ENCODE measurements at regions not wholly inside any gene's neighbourhood (a gene's known extent, or its start where the extent isn't known, plus 50 kb on each side); places are given as distances from the start of the nearest gene placed in this dataset.
A peak's percentile ranks its signal among the peaks of the same experiment; 100 is the strongest.

DNA sequence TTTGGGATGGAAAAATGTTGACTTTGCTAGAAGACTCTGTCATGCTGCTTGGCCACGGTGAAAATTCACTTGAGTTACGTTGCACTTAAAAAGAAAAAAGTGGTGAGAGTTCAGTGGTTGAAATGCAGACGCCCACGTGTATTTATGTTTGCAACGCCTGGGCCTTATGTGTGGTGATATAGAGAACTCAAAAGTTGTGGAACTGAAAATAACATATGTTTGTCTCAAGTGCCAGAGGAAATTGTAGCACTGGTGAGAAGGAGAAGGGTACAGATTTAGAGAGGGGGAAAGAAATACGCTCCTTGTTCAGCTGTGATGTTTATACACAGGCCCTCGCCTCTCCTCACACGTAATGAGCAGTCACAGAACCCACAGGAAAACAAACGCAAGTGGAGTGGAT, 73.6 kb downstream of the EMX2 start:
- no peak for DNase-seq
- no peak overlapping the region for H4K91ac ChIP-seq (ENCODE audit: low read length)
- no peaks in the 10 kb centered on the region for H3K36me3 ChIP-seq (ENCODE audit: control insufficient read depth in 1 of 2, insufficient read depth in 2 of 2, low read depth in 1 of 2, low read length in 2 of 2)
- no peak overlapping the region for H2BK5ac ChIP-seq (ENCODE audit: low read depth, low read length, poor library complexity, severe bottlenecking)
- no peak overlapping the region for H3K4ac ChIP-seq (ENCODE audit: low read depth in 1 of 2, low read length in 2 of 2)
- H3K27me3 ChIP-seq (ENCODE audit: control insufficient read depth in 1 of 2, insufficient read depth in 1 of 2, low read length in 2 of 2): peaks cover 0 to 12% of the 10 kb centered on the region in 2 experiments
- no peak overlapping the region for H4K8ac ChIP-seq (ENCODE audit: low read length)
- H2BK12ac ChIP-seq (ENCODE audit: low read length in 2 of 2): no peak overlapping the region
- no peak overlapping the region for H3K23ac ChIP-seq (ENCODE audit: low read length in 2 of 2)
- H3K4me3 ChIP-seq (ENCODE audit: insufficient read depth in 1 of 2, low read depth in 1 of 2, low read length in 2 of 2): no peak overlapping the region
- no peak overlapping the region for H3K9ac ChIP-seq (ENCODE audit: low read length)
- no peak overlapping the region for H2AK5ac ChIP-seq (ENCODE audit: low read length, severe bottlenecking)
- H3K14ac ChIP-seq (ENCODE audit: low read length in 2 of 2): no peak overlapping the region
- H3K79me1 ChIP-seq (replicated peaks; ENCODE audit: low read length, poor library complexity, severe bottlenecking): no peaks in the 10 kb centered on the region
- H3K18ac ChIP-seq (ENCODE audit: low read depth in 1 of 2, low read length in 2 of 2): no peak overlapping the region
- H3K27ac ChIP-seq (ENCODE audit: low read length, poor library complexity, severe bottlenecking): no peak overlapping the region
- no peak overlapping the region for H2BK120ac ChIP-seq (ENCODE audit: low read depth, low read length)
- H3K9me3 ChIP-seq (ENCODE audit: control insufficient read depth, low read length): no peaks in the 10 kb centered on the region
- H3K4me2 ChIP-seq (ENCODE audit: low read length, poor library complexity, severe bottlenecking): no peak overlapping the region
- 60% methylated on average over 8 of the region's 9 CpGs for WGBS
- no peak overlapping the region for H2BK15ac ChIP-seq (ENCODE audit: low read depth, poor library complexity, severe bottlenecking)
- no peaks in the 10 kb centered on the region for H3K4me1 ChIP-seq (ENCODE audit: control insufficient read depth, insufficient read depth, low read depth, low read length)
- H2AFZ ChIP-seq (ENCODE audit: low read depth, low read length): no peak overlapping the region

DNA sequence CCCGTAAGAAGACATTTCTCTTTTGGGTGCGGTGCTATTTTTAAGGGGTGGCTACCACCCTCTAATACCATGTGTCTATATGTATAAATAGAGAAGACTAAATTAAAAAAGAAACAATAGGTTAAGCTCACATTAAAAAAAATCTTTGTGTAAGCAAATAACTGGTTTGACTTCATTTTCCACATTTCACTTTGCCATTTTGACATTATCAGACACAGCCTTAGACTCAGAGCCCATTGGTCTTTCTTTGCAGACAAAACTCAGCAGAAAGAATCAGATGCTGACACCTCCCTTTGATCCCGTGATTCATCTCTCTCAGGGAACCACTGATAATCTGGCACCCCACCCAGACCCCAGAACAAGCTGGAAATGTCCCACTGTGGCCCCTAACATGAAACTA, 74.5 kb downstream of the EMX2 start:
- H3K4me2 ChIP-seq (ENCODE audit: low read length, poor library complexity, severe bottlenecking): no peak overlapping the region
- no peak overlapping the region for H3K4me3 ChIP-seq (ENCODE audit: insufficient read depth in 1 of 2, low read depth in 1 of 2, low read length in 2 of 2)
- H3K18ac ChIP-seq (ENCODE audit: low read depth in 1 of 2, low read length in 2 of 2): no peak overlapping the region
- H4K91ac ChIP-seq (ENCODE audit: low read length): no peak overlapping the region
- no peak overlapping the region for H2AK5ac ChIP-seq (ENCODE audit: low read length, severe bottlenecking)
- no peak overlapping the region for H3K4ac ChIP-seq (ENCODE audit: low read depth in 1 of 2, low read length in 2 of 2)
- H2AFZ ChIP-seq (ENCODE audit: low read depth, low read length): no peak overlapping the region
- no peak overlapping the region for H2BK120ac ChIP-seq (ENCODE audit: low read depth, low read length)
- H2BK12ac ChIP-seq (ENCODE audit: low read length in 2 of 2): no peak overlapping the region
- no peak for DNase-seq
- no peak overlapping the region for H3K14ac ChIP-seq (ENCODE audit: low read length in 2 of 2)
- H3K79me1 ChIP-seq (replicated peaks; ENCODE audit: low read length, poor library complexity, severe bottlenecking): no peaks in the 10 kb centered on the region
- H3K36me3 ChIP-seq (ENCODE audit: control insufficient read depth in 1 of 2, insufficient read depth in 2 of 2, low read depth in 1 of 2, low read length in 2 of 2): no peaks in the 10 kb centered on the region
- WGBS: 90% methylated on average over 2 of the region's 3 CpGs
- no peak overlapping the region for H3K23ac ChIP-seq (ENCODE audit: low read length in 2 of 2)
- H3K27me3 ChIP-seq (ENCODE audit: control insufficient read depth in 1 of 2, insufficient read depth in 1 of 2, low read length in 2 of 2): peaks cover 0 to 18% of the 10 kb centered on the region in 2 experiments
- H3K9me3 ChIP-seq (ENCODE audit: control insufficient read depth, low read length): no peaks in the 10 kb centered on the region
- no peak overlapping the region for H2BK5ac ChIP-seq (ENCODE audit: low read depth, low read length, poor library complexity, severe bottlenecking)
- no peak overlapping the region for H3K27ac ChIP-seq (ENCODE audit: low read length, poor library complexity, severe bottlenecking)
- H3K9ac ChIP-seq (ENCODE audit: low read length): no peak overlapping the region
- no peak overlapping the region for H4K8ac ChIP-seq (ENCODE audit: low read length)
- H2BK15ac ChIP-seq (ENCODE audit: low read depth, poor library complexity, severe bottlenecking): no peak overlapping the region
- no peaks in the 10 kb centered on the region for H3K4me1 ChIP-seq (ENCODE audit: control insufficient read depth, insufficient read depth, low read depth, low read length)

DNA sequence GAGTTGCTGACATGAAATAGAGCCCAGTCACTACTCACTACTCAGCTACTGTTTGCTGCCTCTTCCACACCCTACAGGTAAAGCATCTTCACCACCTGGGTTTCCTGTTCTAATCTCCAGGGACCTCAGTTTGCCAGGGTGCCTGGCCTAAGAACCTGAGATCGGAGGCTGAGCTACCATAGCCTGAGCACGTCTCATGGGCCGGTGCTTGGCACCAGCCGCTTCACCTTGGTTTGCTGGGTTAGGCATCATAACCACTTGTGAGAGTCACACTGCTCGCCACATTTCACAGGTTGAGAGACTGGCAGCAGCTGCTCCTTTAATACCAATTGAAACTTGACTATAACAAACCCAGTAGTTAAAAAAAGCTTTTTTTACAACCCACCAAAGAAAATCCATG, 75.1 kb downstream of the EMX2 start:
- Histone ChIP-seq H2BK12ac (ENCODE audit: low read length in 2 of 2) (no peak overlapping the region), H3K27me3 (ENCODE audit: control insufficient read depth in 1 of 2, insufficient read depth in 1 of 2, low read length in 2 of 2) (peaks cover 0 to 24% of the 10 kb centered on the region in 2 experiments), H3K79me1 (replicated peaks; ENCODE audit: low read length, poor library complexity, severe bottlenecking) (no peaks in the 10 kb centered on the region), H2BK5ac (ENCODE audit: low read depth, low read length, poor library complexity, severe bottlenecking) (no peak overlapping the region), H3K9ac (ENCODE audit: low read length) (no peak overlapping the region), H3K4me2 (ENCODE audit: low read length, poor library complexity, severe bottlenecking) (no peak overlapping the region), H4K8ac (ENCODE audit: low read length) (no peak overlapping the region), H3K14ac (ENCODE audit: low read length in 2 of 2) (no peak overlapping the region), H2AFZ (ENCODE audit: low read depth, low read length) (no peak overlapping the region), H3K9me3 (ENCODE audit: control insufficient read depth, low read length) (no peaks in the 10 kb centered on the region), H4K91ac (ENCODE audit: low read length) (no peak overlapping the region), H3K23ac (ENCODE audit: low read length in 2 of 2) (no peak overlapping the region), H2AK5ac (ENCODE audit: low read length, severe bottlenecking) (no peak overlapping the region), H3K18ac (ENCODE audit: low read depth in 1 of 2, low read length in 2 of 2) (no peak overlapping the region), H2BK15ac (ENCODE audit: low read depth, poor library complexity, severe bottlenecking) (no peak overlapping the region), H3K36me3 (ENCODE audit: control insufficient read depth in 1 of 2, insufficient read depth in 2 of 2, low read depth in 1 of 2, low read length in 2 of 2) (no peaks in the 10 kb centered on the region), H3K4ac (ENCODE audit: low read depth in 1 of 2, low read length in 2 of 2) (no peak overlapping the region), H2BK120ac (ENCODE audit: low read depth, low read length) (no peak overlapping the region), H3K4me3 (ENCODE audit: insufficient read depth in 1 of 2, low read depth in 1 of 2, low read length in 2 of 2) (no peak overlapping the region), H3K4me1 (ENCODE audit: control insufficient read depth, insufficient read depth, low read depth, low read length) (no peaks in the 10 kb centered on the region), H3K27ac (ENCODE audit: low read length, poor library complexity, severe bottlenecking) (no peak overlapping the region)
- DNase-seq: no peak
- WGBS: 97% methylated on average over 4 of the region's 5 CpGs

DNA sequence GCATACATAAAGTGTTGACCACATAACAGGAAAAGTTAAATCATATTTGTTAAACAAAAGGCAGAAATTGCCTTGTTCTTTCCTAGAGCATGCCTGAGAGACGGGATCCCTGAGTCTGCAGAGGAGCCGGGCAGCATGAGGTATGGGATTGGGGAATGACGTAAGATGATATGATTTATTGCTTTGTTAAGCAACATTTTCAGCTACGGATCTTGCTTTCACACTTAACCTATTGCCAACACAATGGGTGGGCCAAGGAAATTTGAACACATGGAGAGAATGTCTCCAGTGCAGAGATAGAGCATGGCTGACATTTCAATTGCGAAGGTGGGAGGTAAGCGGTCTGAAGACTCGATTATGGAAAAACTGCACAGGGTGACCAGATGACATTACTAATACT, 76.7 kb downstream of the EMX2 start:
- Histone ChIP-seq H2AK5ac (ENCODE audit: low read length, severe bottlenecking) (no peak overlapping the region), H2BK5ac (ENCODE audit: low read depth, low read length, poor library complexity, severe bottlenecking) (no peak overlapping the region), H2AFZ (ENCODE audit: low read depth, low read length) (no peak overlapping the region), H2BK12ac (ENCODE audit: low read length in 2 of 2) (no peak overlapping the region), H3K79me1 (replicated peaks; ENCODE audit: low read length, poor library complexity, severe bottlenecking) (no peaks in the 10 kb centered on the region), H3K14ac (ENCODE audit: low read length in 2 of 2) (no peak overlapping the region), H4K91ac (ENCODE audit: low read length) (no peak overlapping the region), H3K27ac (ENCODE audit: low read length, poor library complexity, severe bottlenecking) (no peak overlapping the region), H3K18ac (ENCODE audit: low read depth in 1 of 2, low read length in 2 of 2) (no peak overlapping the region), H3K27me3 (ENCODE audit: control insufficient read depth in 1 of 2, insufficient read depth in 1 of 2, low read length in 2 of 2) (peaks cover 0 to 24% of the 10 kb centered on the region in 2 experiments), H4K8ac (ENCODE audit: low read length) (no peak overlapping the region), H2BK15ac (ENCODE audit: low read depth, poor library complexity, severe bottlenecking) (no peak overlapping the region), H3K4me3 (ENCODE audit: insufficient read depth in 1 of 2, low read depth in 1 of 2, low read length in 2 of 2) (peak overlapping the region in 1 of 2 experiments; percentile 8), H3K4me1 (ENCODE audit: control insufficient read depth, insufficient read depth, low read depth, low read length) (no peaks in the 10 kb centered on the region), H3K9ac (ENCODE audit: low read length) (no peak overlapping the region), H3K23ac (ENCODE audit: low read length in 2 of 2) (no peak overlapping the region), H3K4ac (ENCODE audit: low read depth in 1 of 2, low read length in 2 of 2) (no peak overlapping the region), H3K9me3 (ENCODE audit: control insufficient read depth, low read length) (no peaks in the 10 kb centered on the region), H3K4me2 (ENCODE audit: low read length, poor library complexity, severe bottlenecking) (no peak overlapping the region), H2BK120ac (ENCODE audit: low read depth, low read length) (no peak overlapping the region), H3K36me3 (ENCODE audit: control insufficient read depth in 1 of 2, insufficient read depth in 2 of 2, low read depth in 1 of 2, low read length in 2 of 2) (no peaks in the 10 kb centered on the region)
- no peak for DNase-seq
- WGBS: 80% methylated on average over 7 of the region's 7 CpGs
